ENCODE measurements at regions not wholly inside any gene's neighbourhood (a gene's known extent, or its start where the extent isn't known, plus 50 kb on each side); places are given as distances from the start of the nearest gene placed in this dataset.
"Not testable (repeated sequence)": the region's sequence is repeated elsewhere in the genome, so short reads cannot be mapped to it uniquely, and the experiment has no call there.

GRCh38 chr1:88341447-88341846, 342.6 kb upstream of the PKN2 start:
- intact Hi-C loops (cut with micrococcal nuclease) = no loop called here
- no peaks in the 10 kb centered on the region for H3K27me3 Mint-ChIP-seq (ENCODE audit: low read depth in 3 of 3)
- TF ChIP-seq, protein P1, sequence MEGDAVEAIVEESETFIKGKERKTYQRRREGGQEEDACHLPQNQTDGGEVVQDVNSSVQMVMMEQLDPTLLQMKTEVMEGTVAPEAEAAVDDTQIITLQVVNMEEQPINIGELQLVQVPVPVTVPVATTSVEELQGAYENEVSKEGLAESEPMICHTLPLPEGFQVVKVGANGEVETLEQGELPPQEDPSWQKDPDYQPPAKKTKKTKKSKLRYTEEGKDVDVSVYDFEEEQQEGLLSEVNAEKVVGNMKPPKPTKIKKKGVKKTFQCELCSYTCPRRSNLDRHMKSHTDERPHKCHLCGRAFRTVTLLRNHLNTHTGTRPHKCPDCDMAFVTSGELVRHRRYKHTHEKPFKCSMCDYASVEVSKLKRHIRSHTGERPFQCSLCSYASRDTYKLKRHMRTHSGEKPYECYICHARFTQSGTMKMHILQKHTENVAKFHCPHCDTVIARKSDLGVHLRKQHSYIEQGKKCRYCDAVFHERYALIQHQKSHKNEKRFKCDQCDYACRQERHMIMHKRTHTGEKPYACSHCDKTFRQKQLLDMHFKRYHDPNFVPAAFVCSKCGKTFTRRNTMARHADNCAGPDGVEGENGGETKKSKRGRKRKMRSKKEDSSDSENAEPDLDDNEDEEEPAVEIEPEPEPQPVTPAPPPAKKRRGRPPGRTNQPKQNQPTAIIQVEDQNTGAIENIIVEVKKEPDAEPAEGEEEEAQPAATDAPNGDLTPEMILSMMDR (IDR thresholded peaks at IDR 0.05) = no peak
- Histone ChIP-seq H3K27me3 (ENCODE audit: control insufficient read depth in 2 of 2, insufficient read depth in 2 of 2, low read length in 2 of 2) (no peaks in the 10 kb centered on the region), H3K4me3 (replicated peaks in 1 of 3; ENCODE audit: low read depth in 2 of 3, low read length in 3 of 3) (no peak overlapping the region), H3K4me1 (ENCODE audit: control insufficient read depth in 1 of 2, insufficient read depth in 2 of 2, low read length in 2 of 2) (no peaks in the 10 kb centered on the region), H3K36me3 (replicated peaks in 1 of 2; ENCODE audit: control insufficient read depth in 1 of 2, insufficient read depth in 2 of 2, low read length in 2 of 2) (no peaks in the 10 kb centered on the region), H3K4me2 (replicated peaks; ENCODE audit: extremely low read depth, low read length, poor library complexity, severe bottlenecking) (no peak overlapping the region), H3K9me3 (replicated peaks in 1 of 2; ENCODE audit: control insufficient read depth in 1 of 2, insufficient read depth in 1 of 2, low read length in 2 of 2) (no peaks in the 10 kb centered on the region), H4K20me1 (ENCODE audit: insufficient read depth, low read length) (no peaks in the 10 kb centered on the region), H3K9ac (ENCODE audit: insufficient read depth, low read length, poor library complexity, severe bottlenecking) (no peak overlapping the region), H3K27ac (ENCODE audit: low read depth in 1 of 2, low read length in 2 of 2) (no peak overlapping the region), H2AFZ (ENCODE audit: insufficient read depth, low read depth, low read length, poor library complexity, severe bottlenecking) (no peak overlapping the region), H3K79me2 (ENCODE audit: insufficient read depth, low read length) (no peaks in the 10 kb centered on the region)
- no peaks in the 10 kb centered on the region for H3K36me3 Mint-ChIP-seq
- DNase-seq = no peak
- no peaks in the 10 kb centered on the region for H3K4me1 Mint-ChIP-seq
- no peak overlapping the region for H3K4me3 Mint-ChIP-seq
- 100% methylated on average over 1 of the region's 5 CpGs for WGBS (ENCODE audit: insufficient coverage)
- H3K27ac Mint-ChIP-seq = no peak overlapping the region
- H3K9me3 Mint-ChIP-seq = peaks cover 0 to 11% (median 6%) of the 10 kb centered on the region in 7 donors

DNA sequence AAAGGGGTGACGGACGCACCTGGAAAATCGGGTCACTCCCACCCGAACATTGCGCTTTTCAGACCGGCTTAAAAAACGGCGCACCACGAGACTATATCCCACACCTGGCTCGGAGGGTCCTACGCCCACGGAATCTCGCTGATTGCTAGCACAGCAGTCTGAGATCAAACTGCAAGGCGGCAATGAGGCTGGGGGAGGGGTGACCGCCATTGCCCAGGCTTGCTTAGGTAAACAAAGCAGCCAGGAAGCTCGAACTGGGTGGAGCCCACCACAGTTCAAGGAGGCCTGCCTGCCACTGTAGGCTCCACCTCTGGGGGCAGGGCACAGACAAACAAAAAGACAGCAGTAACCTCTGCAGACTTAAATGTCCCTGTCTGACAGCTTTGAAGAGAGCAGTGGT, 342.0 kb upstream of the PKN2 start:
- WGBS (ENCODE audit: insufficient coverage) = no CpG with 5 or more reads among the region's 16 CpGs
- H3K36me3 ChIP-seq (replicated peaks in 1 of 2; ENCODE audit: control insufficient read depth in 1 of 2, insufficient read depth in 2 of 2, low read length in 2 of 2); H3K36me3 Mint-ChIP-seq; H3K9ac ChIP-seq (ENCODE audit: insufficient read depth, low read length, poor library complexity, severe bottlenecking); H2AFZ ChIP-seq (ENCODE audit: insufficient read depth, low read depth, low read length, poor library complexity, severe bottlenecking); H3K4me1 ChIP-seq (ENCODE audit: control insufficient read depth in 1 of 2, insufficient read depth in 2 of 2, low read length in 2 of 2); DNase-seq; intact Hi-C loops (cut with micrococcal nuclease); H3K4me3 Mint-ChIP-seq; H3K9me3 ChIP-seq (replicated peaks in 1 of 2; ENCODE audit: control insufficient read depth in 1 of 2, insufficient read depth in 1 of 2, low read length in 2 of 2); H3K27me3 Mint-ChIP-seq (ENCODE audit: low read depth in 3 of 3); H3K4me3 ChIP-seq (replicated peaks in 1 of 3; ENCODE audit: low read depth in 2 of 3, low read length in 3 of 3); H3K27ac ChIP-seq (ENCODE audit: low read depth in 1 of 2, low read length in 2 of 2); H4K20me1 ChIP-seq (ENCODE audit: insufficient read depth, low read length); H3K27me3 ChIP-seq (ENCODE audit: control insufficient read depth in 2 of 2, insufficient read depth in 2 of 2, low read length in 2 of 2); H3K4me2 ChIP-seq (replicated peaks; ENCODE audit: extremely low read depth, low read length, poor library complexity, severe bottlenecking); H3K27ac Mint-ChIP-seq; H3K79me2 ChIP-seq (ENCODE audit: insufficient read depth, low read length); H3K4me1 Mint-ChIP-seq: not testable (repeated sequence)
- H3K9me3 Mint-ChIP-seq = peaks cover 0 to 11% (median 6%) of the 10 kb centered on the region in 7 donors

Measured in CD14-positive monocyte (primary cell).